NOMO-1 treated with dmso at 0.1 percent for 144 hours (cell line): ENCODE measurements at regions not wholly inside any gene's neighbourhood (a gene's known extent, or its start where the extent isn't known, plus 50 kb on each side); places are given as distances from the start of the nearest gene placed in this dataset.
"Not testable (repeated sequence)": the region's sequence is repeated elsewhere in the genome, so short reads cannot be mapped to it uniquely, and the experiment has no call there.

Experiments
- DNase-seq: peaks from one replicate; lab custom pipeline; 2025; ENCODE audit not compliant: unreplicated experiment; lab: John Stamatoyannopoulos, UW

- DNase-seq = no peak
Observed at GRCh38 chr2:43149482-43150107, 76.8 kb downstream of the ZFP36L2 start.

GRCh38 chr2:43146083-43146482 is 80.3 kb downstream of the ZFP36L2 start:
- no peak for DNase-seq

GRCh38 chr2:43144263-43144662 is 82.1 kb downstream of the ZFP36L2 start:
- no peak for DNase-seq

GRCh38 chr2:43143756-43144155 is 82.7 kb downstream of the ZFP36L2 start:
- DNase-seq = no peak

- DNase-seq = no peak
Observed at GRCh38 chr2:43142921-43143438, 83.4 kb downstream of the ZFP36L2 start.

GRCh38 chr2:43141636-43142151 is 84.7 kb downstream of the ZFP36L2 start:
- DNase-seq = not testable (repeated sequence)

- DNase-seq = no peak
Observed at GRCh38 chr2:43139996-43140621, 86.3 kb downstream of the ZFP36L2 start.

- no peak for DNase-seq
Observed at GRCh38 chr2:43139501-43139900, 86.9 kb downstream of the ZFP36L2 start.

- DNase-seq = no peak
Observed at GRCh38 chr2:43138441-43138840, 88.0 kb downstream of the ZFP36L2 start.

GRCh38 chr2:43136876-43137275 is 89.5 kb downstream of the ZFP36L2 start:
- DNase-seq = no peak

GRCh38 chr2:43136011-43136799 is 90.2 kb downstream of the ZFP36L2 start:
- DNase-seq = no peak

GRCh38 chr2:43135583-43135982 is 90.8 kb downstream of the ZFP36L2 start:
- DNase-seq = no peak

GRCh38 chr2:43134571-43134889 is 91.9 kb downstream of the ZFP36L2 start:
- DNase-seq = no peak

- DNase-seq = peak; percentile 90
Observed at GRCh38 chr2:43133708-43134570, 92.5 kb downstream of the ZFP36L2 start.

- DNase-seq = no peak
Observed at GRCh38 chr2:43133336-43133707, 93.1 kb downstream of the ZFP36L2 start.

- DNase-seq = peak; percentile 84
Observed at GRCh38 chr2:43132683-43133301, 93.6 kb downstream of the ZFP36L2 start.

GRCh38 chr2:43131890-43132682 is 94.3 kb downstream of the ZFP36L2 start:
- peak; percentile 57 for DNase-seq

GRCh38 chr2:43131051-43131889 is 95.1 kb downstream of the ZFP36L2 start:
- DNase-seq = peak; percentile 97

- no peak for DNase-seq
Observed at GRCh38 chr2:43130548-43130875, 95.9 kb downstream of the ZFP36L2 start.
